ENCODE measurements at regions not wholly inside any gene's neighbourhood (a gene's known extent, or its start where the extent isn't known, plus 50 kb on each side); places are given as distances from the start of the nearest gene placed in this dataset.

GRCh38 chr14:56899829-56900228, 89.5 kb upstream of the OTX2 start:
- H3K27me3 ChIP-seq (replicated peaks; ENCODE audit: control insufficient read depth, insufficient read depth, low read length) = no peaks in the 10 kb centered on the region
- TF ChIP-seq CTCF (IDR thresholded peaks at IDR 0.05; ENCODE audit: insufficient read depth, low read length, poor library complexity, severe bottlenecking) = no peak
- no peak overlapping the region for H3K4me3 ChIP-seq (replicated peaks; ENCODE audit: low read depth, low read length)
- no peaks in the 10 kb centered on the region for H3K36me3 ChIP-seq (ENCODE audit: control insufficient read depth, insufficient read depth, low read length)
- DNase-seq (ENCODE audit: extremely low read depth, insufficient read length) = no peak

GRCh38 chr14:56896922-56897321, 86.6 kb upstream of the OTX2 start:
- no peak for DNase-seq (ENCODE audit: extremely low read depth, insufficient read length)
- Histone ChIP-seq H3K36me3 (ENCODE audit: control insufficient read depth, insufficient read depth, low read length) (no peaks in the 10 kb centered on the region), H3K27me3 (replicated peaks; ENCODE audit: control insufficient read depth, insufficient read depth, low read length) (no peaks in the 10 kb centered on the region), H3K4me3 (replicated peaks; ENCODE audit: low read depth, low read length) (no peak overlapping the region)
- no peak for TF ChIP-seq CTCF (IDR thresholded peaks at IDR 0.05; ENCODE audit: insufficient read depth, low read length, poor library complexity, severe bottlenecking)

GRCh38 chr14:56896231-56896630, 86.0 kb upstream of the OTX2 start:
- H3K4me3 ChIP-seq (replicated peaks; ENCODE audit: low read depth, low read length) = no peak overlapping the region
- no peak for DNase-seq (ENCODE audit: extremely low read depth, insufficient read length)
- H3K27me3 ChIP-seq (replicated peaks; ENCODE audit: control insufficient read depth, insufficient read depth, low read length) = no peaks in the 10 kb centered on the region
- H3K36me3 ChIP-seq (ENCODE audit: control insufficient read depth, insufficient read depth, low read length) = no peaks in the 10 kb centered on the region
- TF ChIP-seq CTCF (IDR thresholded peaks at IDR 0.05; ENCODE audit: insufficient read depth, low read length, poor library complexity, severe bottlenecking) = no peak

- no peak for DNase-seq (ENCODE audit: extremely low read depth, insufficient read length)
- TF ChIP-seq CTCF (IDR thresholded peaks at IDR 0.05; ENCODE audit: insufficient read depth, low read length, poor library complexity, severe bottlenecking) = no peak
- Histone ChIP-seq H3K36me3 (ENCODE audit: control insufficient read depth, insufficient read depth, low read length) (no peaks in the 10 kb centered on the region), H3K4me3 (replicated peaks; ENCODE audit: low read depth, low read length) (no peak overlapping the region), H3K27me3 (replicated peaks; ENCODE audit: control insufficient read depth, insufficient read depth, low read length) (no peaks in the 10 kb centered on the region)
Observed at GRCh38 chr14:56895154-56895553, 84.9 kb upstream of the OTX2 start.

GRCh38 chr14:56894591-56894991, 84.3 kb upstream of the OTX2 start:
- H3K27me3 ChIP-seq (replicated peaks; ENCODE audit: control insufficient read depth, insufficient read depth, low read length) = no peaks in the 10 kb centered on the region
- H3K4me3 ChIP-seq (replicated peaks; ENCODE audit: low read depth, low read length) = no peak overlapping the region
- TF ChIP-seq CTCF (IDR thresholded peaks at IDR 0.05; ENCODE audit: insufficient read depth, low read length, poor library complexity, severe bottlenecking) = no peak
- no peak for DNase-seq (ENCODE audit: extremely low read depth, insufficient read length)
- no peaks in the 10 kb centered on the region for H3K36me3 ChIP-seq (ENCODE audit: control insufficient read depth, insufficient read depth, low read length)

GRCh38 chr14:56892959-56893358, 82.7 kb upstream of the OTX2 start:
- H3K4me3 ChIP-seq (replicated peaks; ENCODE audit: low read depth, low read length) = no peak overlapping the region
- H3K36me3 ChIP-seq (ENCODE audit: control insufficient read depth, insufficient read depth, low read length) = no peaks in the 10 kb centered on the region
- no peak for TF ChIP-seq CTCF (IDR thresholded peaks at IDR 0.05; ENCODE audit: insufficient read depth, low read length, poor library complexity, severe bottlenecking)
- DNase-seq (ENCODE audit: extremely low read depth, insufficient read length) = no peak
- H3K27me3 ChIP-seq (replicated peaks; ENCODE audit: control insufficient read depth, insufficient read depth, low read length) = no peaks in the 10 kb centered on the region

Data from GM06990 (cell line).